Left ventricle myocardium inferior (tissue), 1 donor: ENCODE measurements at regions not wholly inside any gene's neighbourhood (a gene's known extent, or its start where the extent isn't known, plus 50 kb on each side); places are given as distances from the start of the nearest gene placed in this dataset.

Experiments
- DNase-seq: peaks from one replicate; pipeline ENCODE4 v3.0.0-alpha.2; 2020
- H3K27ac ChIP-seq: fragments of 200-600 bp; replicated peaks from 2 replicates; pipeline ENCODE4 v1.8.0; 2021
- H3K27me3 ChIP-seq: fragments of 200-600 bp; 2 replicates; pipeline ENCODE4 v1.8.0; 2021; ENCODE audit warnings: low read depth
- H3K36me3 ChIP-seq: fragments of 200-600 bp; 2 replicates; pipeline ENCODE4 v1.8.0; 2021
- H3K4me1 ChIP-seq: fragments of 200-600 bp; 2 replicates; pipeline ENCODE4 v1.8.0; 2021
- H3K4me3 ChIP-seq: fragments of 200-600 bp; 2 replicates; pipeline ENCODE4 v1.8.0; 2021; ENCODE audit warnings: mild to moderate bottlenecking, moderate library complexity
- H3K9me3 ChIP-seq: fragments of 200-600 bp; replicated peaks from 2 replicates; pipeline ENCODE4 v1.8.0; 2021
- intact Hi-C: fragments of 100-400 bp; cut with micrococcal nuclease; formaldehyde crosslinking; loops from one replicate; pipeline ENCODE4 v1.11.0; 2022
- TF ChIP-seq, protein P1 (sequence below): fragments of 200-600 bp; IDR thresholded peaks from 2 replicates; pipeline ENCODE4 v1.8.0; 2021; ENCODE audit warnings: antibody characterized with exemption, mild to moderate bottlenecking, borderline replicate concordance
- donor health status: DM: no; HTN: yes; CAD: no; lungs with severe emphysema.

DNA sequence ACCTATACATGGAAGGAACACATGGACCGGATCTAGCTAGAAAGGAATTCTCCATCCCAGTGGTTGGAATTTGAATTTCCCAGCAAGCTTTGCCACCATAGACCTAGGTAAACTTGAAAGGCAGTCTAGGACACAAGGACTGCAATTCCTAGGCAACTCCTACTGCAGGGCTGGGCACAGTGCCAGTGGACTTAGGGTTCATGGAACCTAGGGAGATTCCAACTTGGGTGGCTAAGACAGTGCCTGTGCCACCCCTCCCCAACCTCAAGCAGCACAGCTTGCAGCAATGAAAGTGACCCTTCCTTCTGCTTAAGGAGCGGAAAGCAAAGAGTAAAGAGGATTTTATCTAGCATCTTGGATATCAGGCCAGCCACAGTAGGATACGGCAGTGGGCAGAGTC is 663.3 kb downstream of the ELAVL2 start:
- peaks cover 21% of the 10 kb centered on the region for H3K9me3 ChIP-seq
- H3K36me3 ChIP-seq: no peaks in the 10 kb centered on the region
- no peaks in the 10 kb centered on the region for H3K4me1 ChIP-seq
- intact Hi-C loops: no loop called here
- H3K27me3 ChIP-seq: no peaks in the 10 kb centered on the region
- H3K4me3 ChIP-seq: no peak overlapping the region
- no peak overlapping the region for H3K27ac ChIP-seq
- DNase-seq: no peak
- TF ChIP-seq, protein P1, sequence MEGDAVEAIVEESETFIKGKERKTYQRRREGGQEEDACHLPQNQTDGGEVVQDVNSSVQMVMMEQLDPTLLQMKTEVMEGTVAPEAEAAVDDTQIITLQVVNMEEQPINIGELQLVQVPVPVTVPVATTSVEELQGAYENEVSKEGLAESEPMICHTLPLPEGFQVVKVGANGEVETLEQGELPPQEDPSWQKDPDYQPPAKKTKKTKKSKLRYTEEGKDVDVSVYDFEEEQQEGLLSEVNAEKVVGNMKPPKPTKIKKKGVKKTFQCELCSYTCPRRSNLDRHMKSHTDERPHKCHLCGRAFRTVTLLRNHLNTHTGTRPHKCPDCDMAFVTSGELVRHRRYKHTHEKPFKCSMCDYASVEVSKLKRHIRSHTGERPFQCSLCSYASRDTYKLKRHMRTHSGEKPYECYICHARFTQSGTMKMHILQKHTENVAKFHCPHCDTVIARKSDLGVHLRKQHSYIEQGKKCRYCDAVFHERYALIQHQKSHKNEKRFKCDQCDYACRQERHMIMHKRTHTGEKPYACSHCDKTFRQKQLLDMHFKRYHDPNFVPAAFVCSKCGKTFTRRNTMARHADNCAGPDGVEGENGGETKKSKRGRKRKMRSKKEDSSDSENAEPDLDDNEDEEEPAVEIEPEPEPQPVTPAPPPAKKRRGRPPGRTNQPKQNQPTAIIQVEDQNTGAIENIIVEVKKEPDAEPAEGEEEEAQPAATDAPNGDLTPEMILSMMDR: no peak

DNA sequence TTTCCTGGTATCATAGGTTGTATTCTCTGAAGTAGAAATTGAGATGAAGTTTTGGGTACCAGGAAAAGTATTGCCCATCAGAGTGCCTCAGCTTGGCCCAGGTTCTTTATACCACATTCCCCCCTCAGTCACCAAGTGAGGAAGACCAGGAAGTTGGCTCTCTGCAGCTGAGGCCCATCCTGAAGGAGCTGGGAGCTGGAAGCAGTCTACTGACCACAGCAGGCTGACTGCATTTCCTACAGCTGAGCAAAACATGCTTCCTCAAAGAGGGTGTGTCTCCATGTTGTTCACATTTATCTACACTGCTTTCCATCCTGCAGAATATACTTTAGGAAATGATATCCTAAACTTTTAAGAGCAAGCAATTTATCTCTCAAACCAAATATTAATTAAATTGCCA is 654.6 kb downstream of the ELAVL2 start:
- Histone ChIP-seq H3K27me3 (no peaks in the 10 kb centered on the region), H3K36me3 (no peaks in the 10 kb centered on the region), H3K4me3 (no peak overlapping the region), H3K9me3 (peaks cover 26% of the 10 kb centered on the region), H3K4me1 (no peaks in the 10 kb centered on the region), H3K27ac (no peak overlapping the region)
- no peak for DNase-seq
- TF ChIP-seq, protein P1: no peak
- intact Hi-C loops: no loop called here

DNA sequence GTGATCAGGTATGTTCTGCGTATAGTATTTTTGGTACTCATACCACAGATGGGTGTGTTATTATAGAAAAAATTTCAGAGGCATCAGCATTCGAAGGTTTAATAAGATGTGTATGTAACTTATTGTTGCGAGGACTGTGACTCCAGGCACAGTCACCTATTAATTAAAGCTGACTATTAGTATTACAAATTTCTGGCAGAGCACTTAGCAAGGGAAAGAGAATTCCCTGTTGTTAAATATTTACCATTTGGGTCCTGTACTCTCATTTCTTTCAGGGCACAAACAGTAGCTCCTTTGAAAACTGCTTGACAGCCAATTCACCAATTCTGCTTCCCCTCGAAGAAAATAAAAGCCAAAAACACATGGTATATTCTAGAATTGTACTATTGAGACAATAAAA is 653.8 kb downstream of the ELAVL2 start:
- intact Hi-C loops: no loop called here
- TF ChIP-seq, protein P1: no peak
- Histone ChIP-seq H3K4me1 (no peaks in the 10 kb centered on the region), H3K4me3 (no peak overlapping the region), H3K36me3 (no peaks in the 10 kb centered on the region), H3K27me3 (no peaks in the 10 kb centered on the region), H3K9me3 (peaks cover 20% of the 10 kb centered on the region), H3K27ac (no peak overlapping the region)
- no peak for DNase-seq

DNA sequence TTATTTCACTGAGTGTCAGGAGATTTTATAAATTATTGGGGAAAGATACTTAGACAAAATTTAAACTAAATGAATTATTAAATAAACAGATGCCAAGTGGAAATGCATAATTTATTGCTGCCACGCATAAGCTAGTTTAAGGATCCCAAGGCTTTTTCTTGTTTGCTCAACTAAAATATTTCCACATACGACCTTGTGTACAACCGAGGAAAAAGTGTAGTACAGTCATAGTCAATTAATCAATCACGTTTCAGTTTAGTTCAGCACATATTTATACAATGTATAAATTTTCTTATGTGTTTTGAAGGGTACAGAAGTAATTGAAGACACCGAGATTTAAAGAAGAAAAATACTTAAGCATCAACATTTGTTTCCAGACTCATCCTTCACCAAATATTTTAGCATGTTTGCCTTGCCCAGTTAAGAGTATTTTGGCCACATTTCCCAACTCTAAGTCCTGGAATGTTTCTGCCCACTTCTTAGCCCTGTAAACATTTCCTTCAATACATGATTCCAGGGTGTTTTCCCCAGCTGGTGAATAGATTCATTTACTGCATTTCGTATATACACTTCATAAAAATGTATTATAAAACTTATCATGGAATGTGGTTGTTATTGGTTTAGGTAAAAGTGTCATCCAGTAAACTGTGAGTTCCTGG is 652.9 kb downstream of the ELAVL2 start:
- H3K9me3 ChIP-seq: peaks cover 20% of the 10 kb centered on the region
- H3K36me3 ChIP-seq: no peaks in the 10 kb centered on the region
- DNase-seq: no peak
- H3K27ac ChIP-seq: no peak overlapping the region
- no peaks in the 10 kb centered on the region for H3K27me3 ChIP-seq
- intact Hi-C loops: no loop called here
- TF ChIP-seq, protein P1: no peak
- no peak overlapping the region for H3K4me3 ChIP-seq
- H3K4me1 ChIP-seq: no peaks in the 10 kb centered on the region

DNA sequence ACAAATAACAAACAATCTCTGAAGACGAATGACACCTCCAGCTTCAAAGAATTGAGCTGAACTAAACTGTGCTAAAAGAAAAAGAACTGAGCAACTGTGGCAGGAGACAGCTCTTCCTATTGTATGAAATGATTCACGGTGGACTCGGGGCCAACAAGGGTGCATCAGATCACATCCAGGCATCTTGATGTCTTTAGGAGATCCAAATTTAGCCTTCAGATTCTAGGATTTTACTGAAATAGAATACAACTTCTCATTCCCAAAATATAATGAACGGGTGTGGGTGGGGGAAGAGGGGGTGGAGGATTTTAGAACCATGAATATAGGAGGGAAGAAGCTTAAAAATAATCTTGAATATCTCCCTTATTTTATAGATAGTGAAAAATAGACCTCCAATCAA is 631.8 kb downstream of the ELAVL2 start:
- no peaks in the 10 kb centered on the region for H3K27me3 ChIP-seq
- H3K27ac ChIP-seq: no peak overlapping the region
- no peak overlapping the region for H3K4me3 ChIP-seq
- no peaks in the 10 kb centered on the region for H3K9me3 ChIP-seq
- no peak for DNase-seq
- H3K36me3 ChIP-seq: no peaks in the 10 kb centered on the region
- intact Hi-C loops: no loop called here
- no peaks in the 10 kb centered on the region for H3K4me1 ChIP-seq
- TF ChIP-seq, protein P1: no peak
